ENCODE measurements at regions not wholly inside any gene's neighbourhood (a gene's known extent, or its start where the extent isn't known, plus 50 kb on each side); places are given as distances from the start of the nearest gene placed in this dataset.

GRCh38 chr4:79645942-79646341, 237.9 kb upstream of the GK2 start:
- Histone ChIP-seq H3K9me3 (no peaks in the 10 kb centered on the region), H3K27ac (no peak overlapping the region), H3K27me3 (no peaks in the 10 kb centered on the region), H3K4me1 (no peaks in the 10 kb centered on the region), H3K4me3 (no peak overlapping the region), H3K36me3 (no peaks in the 10 kb centered on the region)
- DNase-seq: no peak
- no peak for TF ChIP-seq CTCF (IDR thresholded peaks at IDR 0.05)
- no peak for TF ChIP-seq POLR2A (IDR thresholded peaks at IDR 0.05)

- Histone ChIP-seq H3K36me3 (no peaks in the 10 kb centered on the region), H3K27ac (no peak overlapping the region), H3K4me3 (no peak overlapping the region), H3K4me1 (no peaks in the 10 kb centered on the region), H3K9me3 (no peaks in the 10 kb centered on the region), H3K27me3 (no peaks in the 10 kb centered on the region)
- TF ChIP-seq POLR2A (IDR thresholded peaks at IDR 0.05): no peak
- TF ChIP-seq CTCF (IDR thresholded peaks at IDR 0.05): no peak
- DNase-seq: no peak
These were observed 230.7 kb upstream of the GK2 start for GRCh38 chr4:79638735-79639134.

- TF ChIP-seq CTCF (IDR thresholded peaks at IDR 0.05) (no peak), POLR2A (IDR thresholded peaks at IDR 0.05) (no peak)
- DNase-seq: no peak
- Histone ChIP-seq H3K4me1 (no peaks in the 10 kb centered on the region), H3K36me3 (no peaks in the 10 kb centered on the region), H3K27me3 (no peaks in the 10 kb centered on the region), H3K4me3 (no peak overlapping the region), H3K27ac (no peak overlapping the region), H3K9me3 (no peaks in the 10 kb centered on the region)
These were observed 229.0 kb upstream of the GK2 start for GRCh38 chr4:79636991-79637390.

- Histone ChIP-seq H3K4me3 (no peak overlapping the region), H3K4me1 (no peaks in the 10 kb centered on the region), H3K27ac (no peak overlapping the region), H3K9me3 (no peaks in the 10 kb centered on the region), H3K27me3 (no peaks in the 10 kb centered on the region), H3K36me3 (no peaks in the 10 kb centered on the region)
- no peak for TF ChIP-seq CTCF (IDR thresholded peaks at IDR 0.05)
- TF ChIP-seq POLR2A (IDR thresholded peaks at IDR 0.05): no peak
- DNase-seq: no peak
These were observed 226.1 kb upstream of the GK2 start for GRCh38 chr4:79634111-79634510.

- Histone ChIP-seq H3K27ac (no peak overlapping the region), H3K36me3 (no peaks in the 10 kb centered on the region), H3K27me3 (no peaks in the 10 kb centered on the region), H3K4me1 (no peaks in the 10 kb centered on the region), H3K9me3 (no peaks in the 10 kb centered on the region), H3K4me3 (no peak overlapping the region)
- DNase-seq: no peak
- TF ChIP-seq POLR2A (IDR thresholded peaks at IDR 0.05) (no peak), CTCF (IDR thresholded peaks at IDR 0.05) (no peak)
These were observed 224.1 kb upstream of the GK2 start for GRCh38 chr4:79632114-79632513.

- no peaks in the 10 kb centered on the region for H3K27me3 ChIP-seq
- no peak for DNase-seq
- TF ChIP-seq POLR2A (IDR thresholded peaks at IDR 0.05): no peak
- no peak for TF ChIP-seq CTCF (IDR thresholded peaks at IDR 0.05)
- H3K36me3 ChIP-seq: no peaks in the 10 kb centered on the region
- H3K9me3 ChIP-seq: no peaks in the 10 kb centered on the region
- no peak overlapping the region for H3K27ac ChIP-seq
- no peaks in the 10 kb centered on the region for H3K4me1 ChIP-seq
- H3K4me3 ChIP-seq: no peak overlapping the region
These were observed 218.6 kb upstream of the GK2 start for GRCh38 chr4:79626611-79627010.
